LHCN-M2 (cell line): ENCODE measurements at regions not wholly inside any gene's neighbourhood (a gene's known extent, or its start where the extent isn't known, plus 50 kb on each side); places are given as distances from the start of the nearest gene placed in this dataset.
"Not testable (repeated sequence)": the region's sequence is repeated elsewhere in the genome, so short reads cannot be mapped to it uniquely, and the experiment has no call there.

Source experiments
- DNase-seq: peaks from one replicate; pipeline ENCODE4 v3.0.0-alpha.2; 2012; ENCODE audit warnings: low read depth

GRCh38 chr5:66413931-66414330 is 182.3 kb upstream of the MAST4 start:
- DNase-seq: no peak

DNA sequence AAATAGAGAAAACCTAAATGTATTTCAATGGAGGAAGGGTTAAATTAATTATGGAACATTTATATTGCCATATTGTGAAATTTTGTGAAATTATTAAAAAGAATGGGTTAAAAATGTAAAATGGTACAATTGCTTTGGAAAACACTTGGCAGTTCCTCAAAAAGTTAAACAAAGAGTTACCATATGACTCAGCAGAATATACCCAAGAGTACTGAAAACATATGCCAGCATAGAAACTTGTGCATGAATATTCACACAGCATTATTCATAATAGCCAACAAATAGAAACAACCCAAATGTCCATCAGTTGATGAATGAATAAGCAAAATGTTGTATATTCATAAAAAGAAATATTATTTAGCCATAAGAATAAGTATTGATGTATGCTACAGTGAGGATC is 181.0 kb upstream of the MAST4 start:
- peak; percentile 1 for DNase-seq

DNA sequence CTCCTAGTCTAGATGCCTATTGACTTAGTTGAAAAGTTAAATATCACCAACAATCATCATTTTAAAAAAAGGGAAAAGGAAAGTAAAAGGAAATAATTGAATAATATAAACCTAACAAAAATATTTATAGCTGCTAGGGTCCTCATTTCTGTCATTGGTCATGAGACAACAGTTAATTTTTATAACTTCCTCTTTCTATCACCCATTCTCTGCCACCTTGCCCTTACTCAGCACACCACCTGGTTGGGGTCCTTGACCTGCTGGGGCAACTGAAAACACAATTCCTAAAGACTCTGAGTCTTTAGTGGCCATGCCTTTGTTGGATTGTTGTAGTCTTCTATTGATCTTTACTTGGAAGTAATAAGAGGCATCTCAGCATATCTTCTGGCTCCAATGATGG is 179.5 kb upstream of the MAST4 start:
- DNase-seq: no peak

GRCh38 chr5:66417781-66418180 is 178.4 kb upstream of the MAST4 start:
- DNase-seq: no peak

GRCh38 chr5:66423484-66423883 is 172.7 kb upstream of the MAST4 start:
- DNase-seq: no peak

DNA sequence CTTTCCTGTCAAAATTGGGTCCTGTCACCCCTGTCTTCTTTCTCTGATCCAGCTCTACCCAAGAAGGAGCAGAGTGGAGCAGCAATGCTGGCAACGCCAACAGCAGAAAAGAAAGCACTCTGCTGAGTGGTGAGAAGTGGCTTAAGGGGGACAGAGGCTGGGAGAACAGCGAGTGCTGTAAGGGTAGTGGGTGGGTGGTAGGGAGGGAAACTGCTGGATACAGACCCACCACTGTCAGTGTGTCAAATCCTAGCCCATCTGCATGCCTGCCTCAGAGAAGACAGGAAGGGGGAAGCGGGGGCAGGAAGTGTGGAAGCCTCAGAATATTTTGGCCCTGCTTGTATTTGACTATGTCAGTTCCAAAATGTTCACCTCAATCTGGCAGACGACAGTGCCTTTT is 170.4 kb upstream of the MAST4 start:
- DNase-seq: no peak

- DNase-seq: no peak
These were observed 169.7 kb upstream of the MAST4 start for GRCh38 chr5:66426259-66427138.

- no peak for DNase-seq
These were observed 169.1 kb upstream of the MAST4 start for GRCh38 chr5:66427139-66427442.

DNA sequence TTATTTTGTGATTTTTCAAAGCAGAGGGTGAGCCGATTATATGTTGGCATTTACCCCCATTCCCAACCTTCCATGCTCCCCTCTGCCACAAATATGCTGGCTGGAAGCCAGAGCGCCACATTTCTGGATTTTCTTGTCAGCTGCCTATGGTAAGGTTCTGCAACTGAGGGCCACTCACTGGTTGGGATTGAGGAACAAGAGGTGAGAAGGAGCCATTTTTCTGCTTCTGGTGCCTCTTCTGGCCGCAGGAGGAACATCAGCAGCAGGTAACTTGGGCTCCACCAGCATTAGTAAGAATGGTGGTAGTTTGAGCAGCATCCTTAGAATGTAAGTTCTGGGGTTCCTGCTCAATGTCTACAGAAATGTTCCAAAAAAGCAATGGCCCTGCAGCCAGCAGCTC is 159.5 kb upstream of the MAST4 start:
- DNase-seq: no peak

DNA sequence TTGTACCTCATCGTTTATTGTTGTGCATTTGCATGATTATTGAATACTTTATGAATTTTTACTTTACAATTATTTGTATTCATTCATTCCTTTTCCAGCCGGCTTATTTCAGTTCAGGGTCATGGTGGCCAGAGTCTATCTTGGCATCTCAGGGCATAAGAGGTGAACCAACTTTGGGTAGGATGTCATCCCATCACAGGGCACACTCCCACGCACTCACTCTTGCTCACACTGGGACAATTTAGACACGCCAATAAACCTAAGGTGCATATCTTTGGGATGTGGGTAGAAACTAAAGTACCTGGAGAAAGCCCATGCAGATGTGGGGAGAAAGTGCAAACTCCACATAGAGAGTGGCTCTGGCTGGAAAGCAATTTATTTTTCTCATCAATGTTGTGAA is 158.1 kb upstream of the MAST4 start:
- no peak for DNase-seq

DNA sequence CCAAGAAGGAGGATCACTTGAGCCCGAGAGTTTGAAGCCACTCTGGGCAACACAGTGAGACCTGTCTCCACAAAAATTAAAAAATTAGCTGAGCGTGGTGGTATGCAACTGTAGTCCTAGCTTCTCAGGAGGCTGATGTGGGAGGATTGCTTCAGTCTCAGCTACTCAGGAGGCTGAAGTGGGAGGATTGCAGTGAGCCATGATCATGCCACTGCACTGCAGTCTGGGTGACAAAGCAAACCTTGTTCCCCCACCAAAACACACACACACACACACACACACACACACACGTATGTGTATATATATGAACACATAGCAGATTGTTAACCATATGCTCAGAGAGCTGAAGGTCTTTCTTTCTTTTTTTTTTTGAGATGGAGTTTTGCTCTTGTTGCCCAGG is 157.5 kb upstream of the MAST4 start:
- DNase-seq: no peak

GRCh38 chr5:66440202-66440680 is 156.0 kb upstream of the MAST4 start:
- DNase-seq: peak; percentile 10

DNA sequence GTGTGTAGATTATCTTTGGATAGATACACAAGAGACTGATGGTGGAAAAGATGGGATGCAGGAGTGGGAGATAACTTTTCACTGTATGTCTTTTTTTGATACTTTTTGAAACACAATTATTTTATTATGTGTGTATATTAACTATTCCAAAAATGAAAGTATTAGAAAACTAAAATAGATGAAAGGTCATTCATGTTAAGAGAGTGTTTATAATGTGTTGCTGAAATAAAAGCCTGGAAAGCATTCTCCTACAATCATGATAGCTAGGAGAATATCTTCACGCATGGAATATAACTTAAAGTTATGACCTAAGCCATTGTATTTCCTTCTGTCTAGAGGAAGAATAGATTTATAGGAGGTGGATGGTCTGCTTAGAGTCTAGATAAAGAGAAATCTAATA is 154.8 kb upstream of the MAST4 start:
- no peak for DNase-seq

DNA sequence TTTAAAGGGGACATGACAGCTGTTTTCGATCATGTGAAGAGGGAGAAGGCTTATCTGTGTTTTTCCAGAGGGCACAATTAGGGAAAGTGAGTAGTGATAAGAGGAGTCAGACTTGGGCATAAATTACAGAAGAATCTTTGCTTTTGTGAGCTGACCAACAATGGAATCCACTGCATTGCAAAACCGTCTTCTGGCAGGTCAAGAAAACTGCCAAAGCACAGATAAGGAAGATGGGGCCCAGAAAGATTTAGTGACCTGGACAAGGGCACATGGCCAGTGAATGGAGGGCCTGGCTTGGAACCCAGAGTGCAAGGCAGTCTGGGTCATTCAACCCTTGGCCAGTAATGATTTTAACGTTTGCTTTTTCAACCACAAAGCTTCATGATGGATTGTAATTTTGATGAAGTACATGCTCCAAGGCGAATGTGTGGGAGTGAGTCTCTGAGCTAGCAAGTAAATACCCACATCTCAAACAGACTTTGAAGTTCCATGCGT is 153.2 kb upstream of the MAST4 start:
- DNase-seq: no peak

GRCh38 chr5:66443462-66444130 is 152.6 kb upstream of the MAST4 start:
- DNase-seq: no peak

- DNase-seq: not testable (repeated sequence)
These were observed 148.1 kb upstream of the MAST4 start for GRCh38 chr5:66448070-66448469.

GRCh38 chr5:66450237-66450636 is 146.0 kb upstream of the MAST4 start:
- DNase-seq: no peak

- no peak for DNase-seq
These were observed 145.2 kb upstream of the MAST4 start for GRCh38 chr5:66450988-66451387.

GRCh38 chr5:66452109-66452508 is 144.1 kb upstream of the MAST4 start:
- DNase-seq: no peak

- no peak for DNase-seq
These were observed 141.8 kb upstream of the MAST4 start for GRCh38 chr5:66454186-66455078.

- DNase-seq: no peak
These were observed 136.5 kb upstream of the MAST4 start for GRCh38 chr5:66459728-66460127.

GRCh38 chr5:66467564-66467963 is 128.6 kb upstream of the MAST4 start:
- no peak for DNase-seq
